ENCODE measurements at regions not wholly inside any gene's neighbourhood (a gene's known extent, or its start where the extent isn't known, plus 50 kb on each side); places are given as distances from the start of the nearest gene placed in this dataset.

DNA sequence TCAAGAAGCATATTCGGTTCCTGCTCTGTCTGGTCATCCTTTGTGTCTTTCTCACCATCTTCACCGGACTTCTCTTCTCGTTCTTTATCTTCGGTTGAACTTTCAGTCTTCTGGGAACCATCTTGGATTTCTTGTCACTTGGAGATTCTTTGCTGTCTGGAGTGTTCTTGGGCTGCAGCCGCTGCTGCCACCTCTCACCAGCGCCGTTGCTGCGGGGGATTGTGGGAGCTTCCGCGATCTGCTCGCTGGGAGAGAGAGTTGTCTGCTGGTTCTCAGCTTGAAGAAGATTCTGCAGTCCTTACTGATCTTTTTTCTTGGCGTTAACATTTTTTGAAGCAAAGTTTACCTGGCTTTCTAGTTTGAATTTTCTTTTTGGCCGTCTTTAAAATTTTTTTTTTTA, 1165.2 kb upstream of the PRMT6 start:
- intact Hi-C loops (cut with DNase I): no loop called here
- DNase-seq (ENCODE audit: low spot score in 2 of 2): no peak

DNA sequence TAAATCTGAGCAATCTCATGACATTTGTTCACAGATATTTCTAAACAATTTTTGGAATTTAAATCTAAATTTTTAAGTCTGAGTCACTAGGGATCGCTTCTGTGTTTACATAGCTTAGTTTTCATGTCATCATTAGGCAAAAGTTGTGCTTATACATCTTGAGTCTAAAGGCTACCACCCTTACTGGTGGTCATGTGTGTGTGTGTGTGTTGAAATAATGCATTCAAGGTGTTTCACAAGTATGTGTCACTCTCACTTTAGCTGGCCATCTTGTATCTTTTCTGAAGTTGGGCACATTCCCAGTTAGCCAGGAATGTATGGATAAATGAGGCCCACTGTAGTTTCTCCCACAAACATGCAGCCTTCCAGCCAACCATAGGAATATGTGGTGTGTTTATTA, 1162.5 kb upstream of the PRMT6 start:
- no peak overlapping the region for H3K4me3 ChIP-seq
- no peaks in the 10 kb centered on the region for H3K9me3 ChIP-seq
- no peak for DNase-seq (ENCODE audit: low spot score in 2 of 2)
- intact Hi-C loops (cut with DNase I): no loop called here
- TF ChIP-seq, protein P1, sequence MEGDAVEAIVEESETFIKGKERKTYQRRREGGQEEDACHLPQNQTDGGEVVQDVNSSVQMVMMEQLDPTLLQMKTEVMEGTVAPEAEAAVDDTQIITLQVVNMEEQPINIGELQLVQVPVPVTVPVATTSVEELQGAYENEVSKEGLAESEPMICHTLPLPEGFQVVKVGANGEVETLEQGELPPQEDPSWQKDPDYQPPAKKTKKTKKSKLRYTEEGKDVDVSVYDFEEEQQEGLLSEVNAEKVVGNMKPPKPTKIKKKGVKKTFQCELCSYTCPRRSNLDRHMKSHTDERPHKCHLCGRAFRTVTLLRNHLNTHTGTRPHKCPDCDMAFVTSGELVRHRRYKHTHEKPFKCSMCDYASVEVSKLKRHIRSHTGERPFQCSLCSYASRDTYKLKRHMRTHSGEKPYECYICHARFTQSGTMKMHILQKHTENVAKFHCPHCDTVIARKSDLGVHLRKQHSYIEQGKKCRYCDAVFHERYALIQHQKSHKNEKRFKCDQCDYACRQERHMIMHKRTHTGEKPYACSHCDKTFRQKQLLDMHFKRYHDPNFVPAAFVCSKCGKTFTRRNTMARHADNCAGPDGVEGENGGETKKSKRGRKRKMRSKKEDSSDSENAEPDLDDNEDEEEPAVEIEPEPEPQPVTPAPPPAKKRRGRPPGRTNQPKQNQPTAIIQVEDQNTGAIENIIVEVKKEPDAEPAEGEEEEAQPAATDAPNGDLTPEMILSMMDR (IDR thresholded peaks at IDR 0.05): no peak
- no peaks in the 10 kb centered on the region for H3K27me3 ChIP-seq
- no peaks in the 10 kb centered on the region for H3K36me3 ChIP-seq
- no peaks in the 10 kb centered on the region for H3K4me1 ChIP-seq
- no peak overlapping the region for H3K27ac ChIP-seq

More for the DNA sequence above, 1165.2 kb upstream of the PRMT6 start:
- TF ChIP-seq, protein P1 (IDR thresholded peaks at IDR 0.05): no peak
- Histone ChIP-seq H3K4me1 (no peaks in the 10 kb centered on the region), H3K27me3 (no peaks in the 10 kb centered on the region), H3K27ac (no peak overlapping the region), H3K9me3 (no peaks in the 10 kb centered on the region), H3K36me3 (no peaks in the 10 kb centered on the region), H3K4me3 (no peak overlapping the region)

DNA sequence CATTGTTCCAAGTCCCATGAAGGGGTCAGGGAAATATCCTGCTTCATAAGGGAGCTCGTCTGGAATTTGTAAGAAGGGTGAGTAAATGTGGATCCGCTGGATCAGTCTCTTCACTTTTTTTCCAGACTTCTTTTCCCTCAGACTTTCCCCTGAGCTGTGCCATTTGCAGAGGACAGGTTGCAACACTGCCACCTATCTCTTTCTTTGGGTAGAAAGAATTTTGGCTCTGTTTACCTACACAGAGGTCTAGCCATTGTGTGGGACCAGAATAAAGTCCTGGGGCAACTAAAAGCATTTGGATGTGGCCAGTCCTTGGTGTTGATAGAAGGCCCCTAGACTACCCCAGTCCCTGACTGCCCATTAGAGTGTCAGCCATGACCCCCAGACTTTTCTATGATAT, 1146.7 kb upstream of the PRMT6 start:
- intact Hi-C loops (cut with DNase I): no loop called here
- H3K27ac ChIP-seq: no peak overlapping the region
- no peaks in the 10 kb centered on the region for H3K27me3 ChIP-seq
- TF ChIP-seq, protein P1 (IDR thresholded peaks at IDR 0.05): no peak
- H3K36me3 ChIP-seq: no peaks in the 10 kb centered on the region
- no peaks in the 10 kb centered on the region for H3K4me1 ChIP-seq
- DNase-seq (ENCODE audit: low spot score in 2 of 2): no peak
- H3K9me3 ChIP-seq: no peaks in the 10 kb centered on the region
- H3K4me3 ChIP-seq: no peak overlapping the region

DNA sequence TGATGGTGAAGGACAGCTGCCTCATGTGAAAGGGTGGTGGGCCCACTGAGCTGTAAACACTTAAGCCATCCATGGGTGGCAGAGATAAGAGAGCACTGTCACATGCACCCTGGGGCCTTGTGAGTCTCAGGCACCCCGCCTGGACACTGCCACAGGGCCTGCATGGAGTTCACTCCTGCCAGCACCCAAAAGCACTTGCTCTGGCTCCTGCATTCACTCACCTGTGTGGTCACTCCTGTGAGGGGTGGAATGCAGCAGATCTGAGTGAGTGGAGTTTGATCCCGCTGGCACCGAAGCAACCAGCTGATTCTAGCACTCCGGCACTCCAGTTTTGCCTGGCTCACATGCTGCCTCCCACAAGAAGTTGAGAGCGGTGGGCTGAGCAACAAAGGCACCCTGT, 1142.1 kb upstream of the PRMT6 start:
- TF ChIP-seq, protein P1 (IDR thresholded peaks at IDR 0.05): no peak
- H3K4me1 ChIP-seq: no peaks in the 10 kb centered on the region
- DNase-seq (ENCODE audit: low spot score in 2 of 2): no peak

DNA sequence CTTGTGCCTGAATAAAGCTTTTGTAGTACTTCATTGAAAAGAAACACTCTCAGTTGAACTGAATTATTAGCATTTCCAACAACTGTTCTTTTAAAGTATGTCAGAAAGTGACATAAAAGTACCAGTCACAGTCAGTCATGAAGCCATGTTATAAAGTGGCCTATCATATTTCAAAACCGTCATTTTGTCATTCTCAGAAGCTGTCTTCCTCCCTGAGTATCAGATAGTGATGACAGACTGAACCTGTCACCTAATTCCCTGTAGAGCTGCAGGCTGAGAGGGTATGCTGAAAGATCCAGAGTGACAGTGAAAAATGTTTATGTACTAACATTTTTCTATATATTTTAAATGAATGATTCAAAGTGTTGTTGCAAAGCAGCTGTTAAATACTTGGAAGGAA, 1121.7 kb upstream of the PRMT6 start:
- no peak for DNase-seq (ENCODE audit: low spot score in 2 of 2)
- Histone ChIP-seq H3K27ac (no peak overlapping the region), H3K4me1 (no peaks in the 10 kb centered on the region), H3K9me3 (no peaks in the 10 kb centered on the region), H3K4me3 (no peak overlapping the region), H3K27me3 (no peaks in the 10 kb centered on the region), H3K36me3 (no peaks in the 10 kb centered on the region)
- TF ChIP-seq, protein P1 (IDR thresholded peaks at IDR 0.05): no peak
- intact Hi-C loops (cut with DNase I): no loop called here

More for the DNA sequence above, 1142.1 kb upstream of the PRMT6 start:
- intact Hi-C loops (cut with DNase I): no loop called here
- H3K9me3 ChIP-seq: no peaks in the 10 kb centered on the region
- no peaks in the 10 kb centered on the region for H3K27me3 ChIP-seq
- no peak overlapping the region for H3K27ac ChIP-seq
- H3K36me3 ChIP-seq: no peaks in the 10 kb centered on the region
- H3K4me3 ChIP-seq: no peak overlapping the region

DNA sequence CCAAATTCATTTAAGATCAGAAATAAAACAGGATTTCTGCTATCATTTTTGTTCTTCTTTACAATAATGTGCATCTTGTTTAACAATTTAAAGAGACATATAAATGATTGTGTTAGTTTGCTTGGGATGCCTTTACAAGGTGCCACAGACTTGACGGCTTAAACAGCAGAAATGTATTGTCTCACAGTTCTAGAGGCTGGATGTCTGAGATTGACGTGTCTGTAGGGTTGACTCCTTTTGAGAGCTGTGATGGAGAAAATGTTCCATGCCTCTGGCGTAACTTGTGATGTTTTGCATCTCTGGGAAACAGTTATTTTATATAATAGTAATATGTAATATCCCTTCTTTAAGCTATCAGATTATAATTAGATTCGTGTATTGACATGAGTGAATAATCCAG, 1091.6 kb upstream of the PRMT6 start:
- H3K4me1 ChIP-seq: no peaks in the 10 kb centered on the region
- TF ChIP-seq, protein P1 (IDR thresholded peaks at IDR 0.05): no peak
- H3K27me3 ChIP-seq: no peaks in the 10 kb centered on the region
- no peak for DNase-seq (ENCODE audit: low spot score in 2 of 2)
- H3K4me3 ChIP-seq: no peak overlapping the region
- H3K9me3 ChIP-seq: no peaks in the 10 kb centered on the region
- intact Hi-C loops (cut with DNase I): no loop called here
- no peaks in the 10 kb centered on the region for H3K36me3 ChIP-seq
- no peak overlapping the region for H3K27ac ChIP-seq
